ENCODE measurements at regions not wholly inside any gene's neighbourhood (a gene's known extent, or its start where the extent isn't known, plus 50 kb on each side); places are given as distances from the start of the nearest gene placed in this dataset.
A peak's percentile ranks its signal among the peaks of the same experiment; 100 is the strongest.

GRCh38 chr7:126378642-126379041, 874.1 kb downstream of the GRM8 start:
- no peaks in the 10 kb centered on the region for H3K9me3 ChIP-seq
- H3K4me1 ChIP-seq: no peaks in the 10 kb centered on the region
- in situ Hi-C loops (cut with MboI; ENCODE audit: low sequenced_read_pairs): no loop called here
- no peak overlapping the region for H3K4me3 ChIP-seq
- H3K36me3 ChIP-seq (replicated peaks): no peaks in the 10 kb centered on the region
- no peak for DNase-seq (ENCODE audit: low spot score in 2 of 2)
- H3K27me3 ChIP-seq (ENCODE audit: low read depth): no peaks in the 10 kb centered on the region

GRCh38 chr7:126370038-126370668, 882.6 kb downstream of the GRM8 start:
- Histone ChIP-seq H3K4me3 (no peak overlapping the region), H3K9me3 (no peaks in the 10 kb centered on the region), H3K27me3 (ENCODE audit: low read depth) (no peaks in the 10 kb centered on the region), H3K36me3 (replicated peaks) (no peaks in the 10 kb centered on the region), H3K4me1 (no peaks in the 10 kb centered on the region)
- in situ Hi-C loops (cut with MboI; ENCODE audit: low sequenced_read_pairs): no loop called here
- DNase-seq (ENCODE audit: low spot score in 2 of 2): no peak

GRCh38 chr7:126362746-126363145, 890.0 kb downstream of the GRM8 start:
- Histone ChIP-seq H3K4me1 (peaks cover 2% of the 10 kb centered on the region; the same call in 1 of the 2 replicates), H3K36me3 (replicated peaks) (no peaks in the 10 kb centered on the region), H3K9me3 (no peaks in the 10 kb centered on the region), H3K4me3 (no peak overlapping the region), H3K27me3 (ENCODE audit: low read depth) (no peaks in the 10 kb centered on the region)
- in situ Hi-C loops (cut with MboI; ENCODE audit: low sequenced_read_pairs): no loop called here
- peak in 1 of 2 experiments; percentile 30 for DNase-seq (ENCODE audit: low spot score in 2 of 2)

GRCh38 chr7:126361183-126361582, 891.6 kb downstream of the GRM8 start:
- Histone ChIP-seq H3K4me3 (no peak overlapping the region), H3K27me3 (ENCODE audit: low read depth) (no peaks in the 10 kb centered on the region), H3K36me3 (replicated peaks) (no peaks in the 10 kb centered on the region), H3K9me3 (no peaks in the 10 kb centered on the region), H3K4me1 (peaks cover 2% of the 10 kb centered on the region; the same call in 1 of the 2 replicates)
- in situ Hi-C loops (cut with MboI; ENCODE audit: low sequenced_read_pairs): no loop called here
- DNase-seq (ENCODE audit: low spot score in 2 of 2): no peak

GRCh38 chr7:126339813-126340212, 912.9 kb downstream of the GRM8 start:
- Histone ChIP-seq H3K27me3 (ENCODE audit: low read depth) (no peaks in the 10 kb centered on the region), H3K4me1 (no peaks in the 10 kb centered on the region), H3K4me3 (no peak overlapping the region), H3K36me3 (replicated peaks) (no peaks in the 10 kb centered on the region), H3K9me3 (no peaks in the 10 kb centered on the region)
- DNase-seq (ENCODE audit: low spot score in 2 of 2): no peak
- in situ Hi-C loops (cut with MboI; ENCODE audit: low sequenced_read_pairs): no loop called here

- Histone ChIP-seq H3K4me1 (no peaks in the 10 kb centered on the region), H3K36me3 (replicated peaks) (no peaks in the 10 kb centered on the region), H3K4me3 (no peak overlapping the region), H3K27me3 (ENCODE audit: low read depth) (no peaks in the 10 kb centered on the region), H3K9me3 (no peaks in the 10 kb centered on the region)
- DNase-seq (ENCODE audit: low spot score in 2 of 2): no peak
- in situ Hi-C loops (cut with MboI; ENCODE audit: low sequenced_read_pairs): no loop called here
Observed at GRCh38 chr7:126305671-126306070, 947.1 kb downstream of the GRM8 start.

GRCh38 chr7:126303926-126304325, 948.8 kb downstream of the GRM8 start:
- H3K27me3 ChIP-seq (ENCODE audit: low read depth): no peaks in the 10 kb centered on the region
- in situ Hi-C loops (cut with MboI; ENCODE audit: low sequenced_read_pairs): no loop called here
- DNase-seq (ENCODE audit: low spot score in 2 of 2): no peak
- H3K36me3 ChIP-seq (replicated peaks): no peaks in the 10 kb centered on the region
- H3K9me3 ChIP-seq: no peaks in the 10 kb centered on the region
- no peaks in the 10 kb centered on the region for H3K4me1 ChIP-seq
- H3K4me3 ChIP-seq: no peak overlapping the region

- Histone ChIP-seq H3K4me3 (no peak overlapping the region), H3K27me3 (ENCODE audit: low read depth) (no peaks in the 10 kb centered on the region), H3K36me3 (replicated peaks) (no peaks in the 10 kb centered on the region), H3K9me3 (no peaks in the 10 kb centered on the region), H3K4me1 (no peaks in the 10 kb centered on the region)
- in situ Hi-C loops (cut with MboI; ENCODE audit: low sequenced_read_pairs): no loop called here
- no peak for DNase-seq (ENCODE audit: low spot score in 2 of 2)
Observed at GRCh38 chr7:126302639-126303038, 950.1 kb downstream of the GRM8 start.

GRCh38 chr7:126286317-126286716, 966.4 kb downstream of the GRM8 start:
- DNase-seq (ENCODE audit: low spot score in 2 of 2): no peak
- in situ Hi-C loops (cut with MboI; ENCODE audit: low sequenced_read_pairs): no loop called here
- no peaks in the 10 kb centered on the region for H3K36me3 ChIP-seq (replicated peaks)

GRCh38 chr7:126236261-126236660, 1016.5 kb downstream of the GRM8 start:
- Histone ChIP-seq H3K36me3 (replicated peaks) (no peaks in the 10 kb centered on the region), H3K4me1 (no peaks in the 10 kb centered on the region), H3K27me3 (ENCODE audit: low read depth) (no peaks in the 10 kb centered on the region), H3K9me3 (no peaks in the 10 kb centered on the region), H3K4me3 (no peak overlapping the region)
- in situ Hi-C loops (cut with MboI; ENCODE audit: low sequenced_read_pairs): no loop called here
- no peak for DNase-seq (ENCODE audit: low spot score in 2 of 2)

More at GRCh38 chr7:126286317-126286716, 966.4 kb downstream of the GRM8 start:
- Histone ChIP-seq H3K4me3 (no peak overlapping the region), H3K27me3 (ENCODE audit: low read depth) (no peaks in the 10 kb centered on the region), H3K9me3 (no peaks in the 10 kb centered on the region), H3K4me1 (no peaks in the 10 kb centered on the region)

GRCh38 chr7:126228356-126229061, 1024.2 kb downstream of the GRM8 start:
- H3K4me1 ChIP-seq: no peaks in the 10 kb centered on the region
- no peaks in the 10 kb centered on the region for H3K27me3 ChIP-seq (ENCODE audit: low read depth)
- H3K4me3 ChIP-seq: no peak overlapping the region
- in situ Hi-C loops (cut with MboI; ENCODE audit: low sequenced_read_pairs): no loop called here
- no peak for DNase-seq (ENCODE audit: low spot score in 2 of 2)
- H3K36me3 ChIP-seq (replicated peaks): no peaks in the 10 kb centered on the region
- no peaks in the 10 kb centered on the region for H3K9me3 ChIP-seq

- Histone ChIP-seq H3K36me3 (replicated peaks) (no peaks in the 10 kb centered on the region), H3K4me3 (no peak overlapping the region), H3K9me3 (no peaks in the 10 kb centered on the region), H3K4me1 (no peaks in the 10 kb centered on the region), H3K27me3 (ENCODE audit: low read depth) (no peaks in the 10 kb centered on the region)
- in situ Hi-C loops (cut with MboI; ENCODE audit: low sequenced_read_pairs): no loop called here
- DNase-seq (ENCODE audit: low spot score in 2 of 2): no peak
Observed at GRCh38 chr7:126227643-126228042, 1025.1 kb downstream of the GRM8 start.

- H3K4me1 ChIP-seq: no peaks in the 10 kb centered on the region
- DNase-seq (ENCODE audit: low spot score in 2 of 2): no peak
- H3K4me3 ChIP-seq: no peak overlapping the region
- no peaks in the 10 kb centered on the region for H3K9me3 ChIP-seq
- H3K27me3 ChIP-seq (ENCODE audit: low read depth): no peaks in the 10 kb centered on the region
- H3K36me3 ChIP-seq (replicated peaks): no peaks in the 10 kb centered on the region
- in situ Hi-C loops (cut with MboI; ENCODE audit: low sequenced_read_pairs): no loop called here
Observed at GRCh38 chr7:126227055-126227454, 1025.7 kb downstream of the GRM8 start.

GRCh38 chr7:126223729-126224128, 1029.0 kb downstream of the GRM8 start:
- Histone ChIP-seq H3K27me3 (ENCODE audit: low read depth) (no peaks in the 10 kb centered on the region), H3K4me1 (peaks cover 8% of the 10 kb centered on the region), H3K4me3 (no peak overlapping the region), H3K36me3 (replicated peaks) (no peaks in the 10 kb centered on the region), H3K9me3 (no peaks in the 10 kb centered on the region; the same call in 1 of the 2 replicates)
- in situ Hi-C loops (cut with MboI; ENCODE audit: low sequenced_read_pairs): no loop called here
- DNase-seq (ENCODE audit: low spot score in 2 of 2): no peak
